ENCODE measurements at regions not wholly inside any gene's neighbourhood (a gene's known extent, or its start where the extent isn't known, plus 50 kb on each side); places are given as distances from the start of the nearest gene placed in this dataset.

- DNase-seq = no peak
Observed at GRCh38 chr4:176981074-176981473, 188.4 kb upstream of the VEGFC start.

GRCh38 chr4:176981551-176981950 lies 188.8 kb upstream of the VEGFC start:
- DNase-seq = no peak

GRCh38 chr4:176988226-176988625 lies 195.5 kb upstream of the VEGFC start:
- no peak for DNase-seq

GRCh38 chr4:176989186-176989585 lies 196.5 kb upstream of the VEGFC start:
- DNase-seq = no peak

GRCh38 chr4:176999935-177000543 lies 207.3 kb upstream of the VEGFC start:
- no peak for DNase-seq

GRCh38 chr4:177001271-177002175 lies 208.8 kb upstream of the VEGFC start:
- DNase-seq = no peak

- DNase-seq = no peak
Observed at GRCh38 chr4:177005674-177006230, 213.0 kb upstream of the VEGFC start.

- DNase-seq = no peak
Observed at GRCh38 chr4:177006331-177006730, 213.6 kb upstream of the VEGFC start.

- DNase-seq = no peak
Observed at GRCh38 chr4:177008071-177008835, 215.5 kb upstream of the VEGFC start.

- no peak for DNase-seq
Observed at GRCh38 chr4:177008836-177009501, 216.2 kb upstream of the VEGFC start.

GRCh38 chr4:177010418-177010817 lies 217.7 kb upstream of the VEGFC start:
- no peak for DNase-seq

- DNase-seq = no peak
Observed at GRCh38 chr4:177012918-177013545, 220.3 kb upstream of the VEGFC start.

- no peak for DNase-seq
Observed at GRCh38 chr4:177016541-177017141, 223.9 kb upstream of the VEGFC start.

- no peak for DNase-seq
Observed at GRCh38 chr4:177023951-177024350, 231.2 kb upstream of the VEGFC start.

- no peak for DNase-seq
Observed at GRCh38 chr4:177032341-177032740, 239.6 kb upstream of the VEGFC start.

- DNase-seq = no peak
Observed at GRCh38 chr4:177033135-177033534, 240.4 kb upstream of the VEGFC start.

- DNase-seq = no peak
Observed at GRCh38 chr4:177033632-177034031, 240.9 kb upstream of the VEGFC start.

GRCh38 chr4:177041356-177041755 lies 248.6 kb upstream of the VEGFC start:
- DNase-seq = no peak

- peak; percentile 46 for DNase-seq
Observed at GRCh38 chr4:177047070-177047850, 254.5 kb upstream of the VEGFC start.

GRCh38 chr4:177047851-177048174 lies 255.1 kb upstream of the VEGFC start:
- DNase-seq = no peak
